H1 (cell line): ENCODE measurements at regions not wholly inside any gene's neighbourhood (a gene's known extent, or its start where the extent isn't known, plus 50 kb on each side); places are given as distances from the start of the nearest gene placed in this dataset.

Source experiments
- CTCF ChIA-PET: fragments of 300-600 bp; sonication (Branson Sonifier 250); formaldehyde crosslinking; loops from one replicate; lab custom pipeline; 2021; ENCODE audit not compliant: partially characterized antibody; lab: Charles Lee
- POLR2A ChIA-PET: fragments of 300-600 bp; sonication (Branson Sonifier 250); formaldehyde crosslinking; loops from one replicate; lab custom pipeline; 2021; ENCODE audit warnings: inconsistent platforms; ENCODE audit not compliant: partially characterized antibody; lab: Charles Lee
- DNase-seq, 2 experiments: peaks; one replicate each; pipeline versions ENCODE4 v3.0.0 to v3.0.0-alpha.2; 2010 to 2022; ENCODE audit warnings: low spot score in 2 of 2, low read depth in 1 of 2, mixed read lengths in 1 of 2
- FAIRE-seq: peaks from 2 replicates; lab custom pipeline; 2011; peaks lifted over from hg19 to GRCh38; lab: Jason Lieb, UNC
- H2AFZ ChIP-seq: 2 replicates; pipeline ENCODE4 v1.8.1; 2012; ENCODE audit warnings: low read length, inconsistent platforms
- H2AK5ac ChIP-seq: 2 replicates; pipeline ENCODE4 v1.6.1; 2013; ENCODE audit warnings: low read depth, low read length
- H2BK120ac ChIP-seq: replicated peaks from 2 replicates; pipeline ENCODE3; 2013; ENCODE audit warnings: low read depth, low read length, inconsistent platforms
- H2BK12ac ChIP-seq: 2 replicates; pipeline ENCODE4 v1.6.1; 2013; ENCODE audit warnings: low read depth, low read length
- H2BK15ac ChIP-seq: 2 replicates; pipeline ENCODE4 v1.6.1; 2013; ENCODE audit warnings: low read length
- H2BK20ac ChIP-seq: 2 replicates; pipeline ENCODE4 v1.6.1; 2013; ENCODE audit warnings: low read length
- H2BK5ac ChIP-seq: 2 replicates; pipeline ENCODE4 v1.6.1; 2013; ENCODE audit warnings: low read depth, low read length
- H3K14ac ChIP-seq: 2 replicates; pipeline ENCODE4 v1.6.1; 2013; ENCODE audit warnings: inconsistent platforms; ENCODE audit not compliant: insufficient read length
- H3K18ac ChIP-seq: 2 replicates; pipeline ENCODE4 v1.6.1; 2013; ENCODE audit warnings: low read length; ENCODE audit errors: extremely low read depth
- H3K23ac ChIP-seq: 2 replicates; pipeline ENCODE4 v1.6.1; 2013; ENCODE audit warnings: inconsistent platforms; ENCODE audit not compliant: insufficient read length
- H3K23me2 ChIP-seq: 2 replicates; pipeline ENCODE4 v1.6.1; 2013; ENCODE audit warnings: low read depth, low read length
- H3K27ac ChIP-seq: 2 replicates; pipeline ENCODE4 v1.6.1; 2011; ENCODE audit warnings: low read depth, low read length, inconsistent platforms
- H3K27me3 ChIP-seq, 4 experiments: replicated peaks in 1 of 4; 1 replicate in 1 of 4; 2 replicates in 3 of 4; pipeline versions ENCODE4 v1.6.1 to v1.8.1; 2011 to 2013; ENCODE audit warnings: low read length in 3 of 4, mild to moderate bottlenecking in 3 of 4, inconsistent platforms in 2 of 4, mixed read lengths in 2 of 4, moderate library complexity in 1 of 4; ENCODE audit not compliant: control insufficient read depth in 3 of 4, insufficient read depth in 3 of 4; ENCODE audit errors: extremely low read depth in 1 of 4
- H3K36me3 ChIP-seq, 4 experiments: 2 replicates each; pipeline versions ENCODE4 v1.6.1 to v1.8.1; 2011 to 2013; ENCODE audit warnings: mild to moderate bottlenecking in 4 of 4, low read length in 3 of 4, moderate library complexity in 2 of 4, control low read depth in 1 of 4, inconsistent platforms in 1 of 4; ENCODE audit not compliant: insufficient read depth in 4 of 4, control insufficient read depth in 2 of 4
- H3K4ac ChIP-seq: replicated peaks from 2 replicates; pipeline ENCODE3; 2013; ENCODE audit warnings: low read length, low read depth, mixed read lengths, inconsistent platforms; ENCODE audit not compliant: insufficient read length
- H3K4me1 ChIP-seq, 4 experiments: replicated peaks in 1 of 4; 1 replicate in 1 of 4; 2 replicates in 3 of 4; pipeline versions ENCODE4 v1.6.1 to v1.8.1; 2011 to 2013; ENCODE audit warnings: low read length in 3 of 4, inconsistent platforms in 2 of 4, mixed read lengths in 1 of 4; ENCODE audit not compliant: insufficient read depth in 4 of 4, control insufficient read depth in 3 of 4
- H3K4me2 ChIP-seq, 2 experiments: 2 replicates each; pipeline versions ENCODE4 v1.6.1 to v1.8.1; 2011 to 2013; ENCODE audit warnings: low read depth in 2 of 2, low read length in 2 of 2, control low read depth in 1 of 2, inconsistent platforms in 1 of 2, mild to moderate bottlenecking in 1 of 2; ENCODE audit not compliant: insufficient read depth in 1 of 2
- H3K4me3 ChIP-seq, 4 experiments: fragments of 200-600, 300-600 bp in 1 of 4; sonication (generic), shearing (Covaris generic), sonication (Bioruptor Twin) in 1 of 4; 2 replicates each; pipeline versions ENCODE4 v1.5.1 to v1.8.1; 2011 to 2016; ENCODE audit warnings: low read length in 4 of 4, low read depth in 3 of 4, control low read depth in 2 of 4, inconsistent platforms in 2 of 4, mild to moderate bottlenecking in 2 of 4, mixed read lengths in 1 of 4, moderate library complexity in 1 of 4; ENCODE audit not compliant: insufficient read depth in 2 of 4; ENCODE audit errors: extremely low read depth in 1 of 4
- H3K56ac ChIP-seq: replicated peaks from 2 replicates; pipeline ENCODE3; 2013; ENCODE audit warnings: low read depth, mild to moderate bottlenecking, mixed read lengths, low read length, inconsistent platforms; ENCODE audit not compliant: insufficient read length
- H3K79me1 ChIP-seq: 2 replicates; pipeline ENCODE4 v1.6.1; 2013; ENCODE audit warnings: low read depth, low read length, control low read depth
- H3K79me2 ChIP-seq, 2 experiments: 2 replicates each; pipeline versions ENCODE4 v1.6.1 to v1.8.1; 2012 to 2013; ENCODE audit warnings: low read length in 2 of 2, mild to moderate bottlenecking in 2 of 2, inconsistent platforms in 1 of 2; ENCODE audit not compliant: insufficient read depth in 2 of 2, control insufficient read depth in 1 of 2
- H3K9ac ChIP-seq, 4 experiments: replicated peaks in 1 of 4; 1 replicate in 1 of 4; 2 replicates in 3 of 4; pipeline versions ENCODE4 v1.6.1 to v1.8.1; 2011 to 2013; ENCODE audit warnings: low read depth in 3 of 4, low read length in 3 of 4, control low read depth in 2 of 4, mild to moderate bottlenecking in 2 of 4, moderate library complexity in 2 of 4, inconsistent platforms in 1 of 4; ENCODE audit errors: extremely low read depth in 1 of 4
- H3K9me3 ChIP-seq, 2 experiments: 2 replicates each; pipeline versions ENCODE4 v1.6.1 to v1.8.1; 2012 to 2013; ENCODE audit warnings: mild to moderate bottlenecking in 2 of 2, moderate library complexity in 2 of 2, control low read depth in 1 of 2, inconsistent platforms in 1 of 2, low read depth in 1 of 2, low read length in 1 of 2, mixed read lengths in 1 of 2; ENCODE audit not compliant: insufficient read depth in 2 of 2
- H4K20me1 ChIP-seq, 2 experiments: replicated peaks in 1 of 2; 2 replicates each; pipeline versions ENCODE3 to v1.8.1; 2011 to 2013; ENCODE audit warnings: inconsistent platforms in 2 of 2, low read length in 2 of 2, mild to moderate bottlenecking in 1 of 2; ENCODE audit not compliant: insufficient read depth in 2 of 2, control insufficient read depth in 1 of 2
- H4K5ac ChIP-seq: 2 replicates; pipeline ENCODE4 v1.6.1; 2013; ENCODE audit warnings: low read length, low read depth, mixed read lengths, inconsistent platforms; ENCODE audit not compliant: insufficient read length
- H4K8ac ChIP-seq: 2 replicates; pipeline ENCODE4 v1.8.0; 2013; ENCODE audit warnings: mild to moderate bottlenecking, moderate library complexity, low read length, inconsistent platforms; ENCODE audit not compliant: insufficient read depth; ENCODE audit errors: extremely low read depth
- H4K91ac ChIP-seq: replicated peaks from 2 replicates; pipeline ENCODE3; 2013; ENCODE audit warnings: low read length, mixed read lengths, inconsistent platforms; ENCODE audit not compliant: insufficient read length
- CBX8 ChIP-seq: fragments of 300-800, 300-1000 bp; sonication (generic); IDR thresholded peaks from 2 replicates; pipeline ENCODE4 v1.7.1; 2016; ENCODE audit warnings: low read depth, low read length, borderline replicate concordance
- CHD1 ChIP-seq: IDR thresholded peaks from 2 replicates; pipeline ENCODE4 v1.6.1; 2012; ENCODE audit warnings: low read depth, low read length, improper control_type of control experiment
- CHD2 ChIP-seq: IDR thresholded peaks from 2 replicates; pipeline ENCODE4 v1.6.1; 2012; ENCODE audit warnings: low read length, improper control_type of control experiment
- EZH2 ChIP-seq: fragments of 200-600 bp; sonication (generic); IDR thresholded peaks from 2 replicates; pipeline ENCODE4 v1.7.1; 2012; ENCODE audit warnings: low read depth, mild to moderate bottlenecking, moderate library complexity, low read length, inconsistent platforms; ENCODE audit not compliant: severe bottlenecking
- HDAC2 ChIP-seq, 2 experiments: fragments of 300-600 bp in 1 of 2; sonication (generic) in 1 of 2; IDR thresholded peaks; 2 replicates each; pipeline ENCODE4 v1.6.1; 2011 to 2012; ENCODE audit warnings: low read depth in 2 of 2, low read length in 2 of 2, mild to moderate bottlenecking in 2 of 2, moderate library complexity in 2 of 2, borderline replicate concordance in 1 of 2, inconsistent platforms in 1 of 2
- MAFK ChIP-seq: IDR thresholded peaks from 2 replicates; pipeline ENCODE4 v1.6.1; 2012; ENCODE audit warnings: low read depth, mild to moderate bottlenecking, improper control_type of control experiment, low read length
- NRF1 ChIP-seq: IDR thresholded peaks from 2 replicates; pipeline ENCODE4 v1.6.1; 2011; ENCODE audit warnings: mild to moderate bottlenecking, low read depth, low read length, improper control_type of control experiment
- SAP30 ChIP-seq: fragments of 300-600 bp; sonication (generic); IDR thresholded peaks from 2 replicates; pipeline ENCODE4 v1.7.1; 2012; ENCODE audit warnings: low read length, moderate library complexity, mild to moderate bottlenecking, inconsistent platforms; ENCODE audit not compliant: insufficient read depth, insufficient replicate concordance
- SIN3A ChIP-seq, 2 experiments: IDR thresholded peaks in 1 of 2; conservative IDR thresholded peaks in 1 of 2; 2 replicates each; pipeline ENCODE4 v1.6.1; 2011 to 2012; ENCODE audit warnings: low read length in 2 of 2, improper control_type of control experiment in 1 of 2, low read depth in 1 of 2, mild to moderate bottlenecking in 1 of 2
- SP4 ChIP-seq: IDR thresholded peaks from 2 replicates; pipeline ENCODE4 v1.6.1; 2012; ENCODE audit warnings: low read length, inconsistent platforms
- TAF1 ChIP-seq: IDR thresholded peaks from 2 replicates; pipeline ENCODE4 v1.6.1; 2011; ENCODE audit warnings: mild to moderate bottlenecking, low read depth, low read length
- WGBS, 2 experiments: shearing (Covaris generic) in 1 of 2; methylation state at CpG; one replicate each; pipeline versions ENCODE4 v1.1.6 to v1.1.7; 2013 to 2015; ENCODE audit warnings: low lambda C conversion rate in 2 of 2, mixed read lengths in 2 of 2, inconsistent platforms in 1 of 2, low coverage in 1 of 2, missing lambda C conversion rate in 1 of 2; ENCODE audit not compliant: insufficient replicate concordance in 2 of 2, insufficient coverage in 1 of 2, insufficient read length in 1 of 2; ENCODE audit errors: extremely low coverage in 1 of 2, missing lambda C conversion rate in 1 of 2; 5-methylcytosine and 5-hydroxymethylcytosine counted together
- TF ChIP-seq, protein P1 (sequence below), 3 experiments: IDR thresholded peaks; 1 replicate in 2 of 3; 2 replicates in 1 of 3; pipeline versions ENCODE4 v1.5.1 to v1.6.1; 2011; ENCODE audit warnings: low read length in 3 of 3, mild to moderate bottlenecking in 3 of 3, inconsistent platforms in 2 of 3, low read depth in 1 of 3, moderate library complexity in 1 of 3; ENCODE audit not compliant: insufficient read depth in 1 of 3; ENCODE audit errors: control extremely low read depth in 1 of 3

DNA sequence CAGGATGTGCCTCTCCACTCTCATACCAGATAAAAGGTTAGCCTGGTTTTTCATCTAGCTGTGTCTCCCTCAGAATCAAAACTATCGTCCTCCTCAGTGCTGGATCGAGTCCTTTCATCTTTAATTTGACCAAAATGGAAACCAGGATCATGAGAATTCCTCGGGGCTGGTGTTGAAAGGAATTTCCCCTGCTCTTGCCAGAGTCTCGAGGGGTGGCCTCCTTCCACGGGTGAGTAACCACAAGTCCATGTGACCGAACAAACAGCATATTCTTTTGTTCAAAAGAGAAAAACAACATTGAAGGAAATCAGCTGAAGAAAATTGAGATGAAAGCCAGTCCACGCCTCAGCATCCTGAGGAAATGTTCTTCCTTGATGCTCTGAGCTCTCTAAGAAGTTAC is 165.9 kb upstream of the CDYL start:
- no peak overlapping the region for H3K27ac ChIP-seq
- ChIA-PET POLR2A (no interaction called here), CTCF (no interaction called here)
- no peak overlapping the region for H4K5ac ChIP-seq
- FAIRE-seq = no peak
- H2BK20ac ChIP-seq = no peak overlapping the region
- no peaks in the 10 kb centered on the region for H3K79me2 ChIP-seq
- H3K4ac ChIP-seq = no peak overlapping the region
- H3K9ac ChIP-seq = no peak overlapping the region
- H3K23me2 ChIP-seq = no peaks in the 10 kb centered on the region
- no peak overlapping the region for H2AFZ ChIP-seq
- no peaks in the 10 kb centered on the region for H3K27me3 ChIP-seq
- no peaks in the 10 kb centered on the region for H3K36me3 ChIP-seq
- H2BK120ac ChIP-seq = no peak overlapping the region
- no peak overlapping the region for H4K8ac ChIP-seq
- no peak overlapping the region for H3K23ac ChIP-seq
- no peaks in the 10 kb centered on the region for H4K20me1 ChIP-seq
- H2BK15ac ChIP-seq = no peak overlapping the region
- no peak overlapping the region for H3K18ac ChIP-seq
- H3K14ac ChIP-seq = no peak overlapping the region
- no peaks in the 10 kb centered on the region for H3K4me1 ChIP-seq
- H2BK5ac ChIP-seq = no peak overlapping the region
- no peak for DNase-seq
- no peaks in the 10 kb centered on the region for H3K9me3 ChIP-seq
- no peak overlapping the region for H2AK5ac ChIP-seq
- no peak overlapping the region for H3K4me3 ChIP-seq
- H4K91ac ChIP-seq = no peak overlapping the region
- no peak overlapping the region for H3K56ac ChIP-seq
- no peaks in the 10 kb centered on the region for H3K79me1 ChIP-seq
- 89% methylated on average over 7 of the region's 7 CpGs; no CpG with 5 or more reads in 1 of the 2 experiments for WGBS, 2 experiments
- H2BK12ac ChIP-seq = no peak overlapping the region
- no peak overlapping the region for H3K4me2 ChIP-seq
- TF ChIP-seq EZH2 = no peak
- TF ChIP-seq SP4 = no peak
- no peak for TF ChIP-seq CBX8
- TF ChIP-seq SAP30 = no peak
- no peak for TF ChIP-seq MAFK
- TF ChIP-seq SIN3A (conservative IDR thresholded peaks at IDR 0.05 in 1 of 2, IDR thresholded peaks at IDR 0.05 in 1 of 2; ENCODE audit: low read depth in 1 of 2, low read length in 2 of 2) = no peak
- TF ChIP-seq, protein P1, sequence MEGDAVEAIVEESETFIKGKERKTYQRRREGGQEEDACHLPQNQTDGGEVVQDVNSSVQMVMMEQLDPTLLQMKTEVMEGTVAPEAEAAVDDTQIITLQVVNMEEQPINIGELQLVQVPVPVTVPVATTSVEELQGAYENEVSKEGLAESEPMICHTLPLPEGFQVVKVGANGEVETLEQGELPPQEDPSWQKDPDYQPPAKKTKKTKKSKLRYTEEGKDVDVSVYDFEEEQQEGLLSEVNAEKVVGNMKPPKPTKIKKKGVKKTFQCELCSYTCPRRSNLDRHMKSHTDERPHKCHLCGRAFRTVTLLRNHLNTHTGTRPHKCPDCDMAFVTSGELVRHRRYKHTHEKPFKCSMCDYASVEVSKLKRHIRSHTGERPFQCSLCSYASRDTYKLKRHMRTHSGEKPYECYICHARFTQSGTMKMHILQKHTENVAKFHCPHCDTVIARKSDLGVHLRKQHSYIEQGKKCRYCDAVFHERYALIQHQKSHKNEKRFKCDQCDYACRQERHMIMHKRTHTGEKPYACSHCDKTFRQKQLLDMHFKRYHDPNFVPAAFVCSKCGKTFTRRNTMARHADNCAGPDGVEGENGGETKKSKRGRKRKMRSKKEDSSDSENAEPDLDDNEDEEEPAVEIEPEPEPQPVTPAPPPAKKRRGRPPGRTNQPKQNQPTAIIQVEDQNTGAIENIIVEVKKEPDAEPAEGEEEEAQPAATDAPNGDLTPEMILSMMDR (IDR thresholded peaks at IDR 0.05; ENCODE audit: control extremely low read depth in 1 of 3, insufficient read depth in 1 of 3, low read depth in 1 of 3, low read length in 3 of 3) = no peak
- no peak for TF ChIP-seq TAF1
- TF ChIP-seq NRF1 = no peak
- no peak for TF ChIP-seq CHD2
- no peak for TF ChIP-seq HDAC2 (IDR thresholded peaks at IDR 0.05; ENCODE audit: borderline replicate concordance in 1 of 2, low read depth in 2 of 2, low read length in 2 of 2)
- TF ChIP-seq CHD1 = no peak
